ENCODE measurements at regions not wholly inside any gene's neighbourhood (a gene's known extent, or its start where the extent isn't known, plus 50 kb on each side); places are given as distances from the start of the nearest gene placed in this dataset.

- DNase-seq (ENCODE audit: low read depth): no peak
- H3K4me3 ChIP-seq (ENCODE audit: low read depth, low read length): no peak overlapping the region
- no peak for TF ChIP-seq CTCF (IDR thresholded peaks at IDR 0.05; ENCODE audit: insufficient read depth, low read depth, low read length)
Observed at GRCh38 chr5:78705826-78706225, 57.3 kb upstream of the LHFPL2 start.

- DNase-seq (ENCODE audit: low read depth): no peak
- H3K4me3 ChIP-seq (ENCODE audit: low read depth, low read length): no peak overlapping the region
- TF ChIP-seq CTCF (IDR thresholded peaks at IDR 0.05; ENCODE audit: insufficient read depth, low read depth, low read length): no peak
Observed at GRCh38 chr5:78701795-78702410, 53.3 kb upstream of the LHFPL2 start.

GRCh38 chr5:78699552-78700153 is 51.1 kb upstream of the LHFPL2 start:
- H3K4me3 ChIP-seq (ENCODE audit: low read depth, low read length): no peak overlapping the region
- TF ChIP-seq CTCF (IDR thresholded peaks at IDR 0.05; ENCODE audit: insufficient read depth, low read depth, low read length): no peak

GRCh38 chr5:78698191-78698791 is 49.7 kb upstream of the LHFPL2 start:
- TF ChIP-seq CTCF (IDR thresholded peaks at IDR 0.05; ENCODE audit: insufficient read depth, low read depth, low read length): no peak
- H3K4me3 ChIP-seq (ENCODE audit: low read depth, low read length): no peak overlapping the region
- DNase-seq (ENCODE audit: low read depth): peak; percentile 57

More at GRCh38 chr5:78699552-78700153, 51.1 kb upstream of the LHFPL2 start:
- peak; percentile 86 for DNase-seq (ENCODE audit: low read depth)
